Thymus (tissue), 11 donors: ENCODE measurements at regions not wholly inside any gene's neighbourhood (a gene's known extent, or its start where the extent isn't known, plus 50 kb on each side); places are given as distances from the start of the nearest gene placed in this dataset.
"Not testable (repeated sequence)": the region's sequence is repeated elsewhere in the genome, so short reads cannot be mapped to it uniquely, and the experiment has no call there.

Experiments
- DNase-seq, 9 donors: peaks; one replicate each; pipeline ENCODE4 v3.0.0-alpha.2; 2013; ENCODE audit warnings: low spot score in 9 of 9, low read depth in 6 of 9, missing footprints in 1 of 9
- H3K27ac ChIP-seq, 2 donors: one replicate each; pipeline ENCODE4 v1.5.1; 2013; ENCODE audit warnings: control low read depth in 1 of 2, low read depth in 1 of 2, low read length in 1 of 2, mild to moderate bottlenecking in 1 of 2, moderate library complexity in 1 of 2
- H3K27me3 ChIP-seq, 2 donors: one replicate each; pipeline ENCODE4 v1.5.1; 2013; ENCODE audit warnings: low read length in 1 of 2; ENCODE audit not compliant: control insufficient read depth in 2 of 2, insufficient read depth in 1 of 2
- H3K36me3 ChIP-seq, 2 donors: one replicate each; pipeline ENCODE4 v1.5.1; 2013; ENCODE audit warnings: low read length in 1 of 2, mild to moderate bottlenecking in 1 of 2, moderate library complexity in 1 of 2; ENCODE audit not compliant: control insufficient read depth in 2 of 2, insufficient read depth in 2 of 2
- H3K4me1 ChIP-seq, 2 donors: one replicate each; pipeline ENCODE4 v1.5.1; 2013; ENCODE audit warnings: low read length in 2 of 2; ENCODE audit not compliant: control insufficient read depth in 2 of 2, insufficient read depth in 2 of 2
- H3K4me3 ChIP-seq, 2 donors: one replicate each; pipeline ENCODE4 v1.5.1; 2013; ENCODE audit warnings: low read length in 2 of 2, control low read depth in 1 of 2, mild to moderate bottlenecking in 1 of 2
- H3K9me3 ChIP-seq, 2 donors: one replicate each; pipeline ENCODE4 v1.5.1; 2013; ENCODE audit warnings: low read length in 1 of 2, mild to moderate bottlenecking in 1 of 2; ENCODE audit not compliant: control insufficient read depth in 2 of 2, insufficient read depth in 1 of 2
- WGBS: extraction: QIAGEN DNeasy Blood & Tissue Kit; methylation state at CpG from one replicate; pipeline ENCODE4 v1.1.7; 2013; 5-methylcytosine and 5-hydroxymethylcytosine counted together
- donor health status: healthy.

GRCh38 chr12:31221551-31221945 is 104.4 kb downstream of the SINHCAF start:
- WGBS, result 82% methylated on average over 10 of the region's 10 CpGs
- Histone ChIP-seq H3K4me1 (no peaks in the 10 kb centered on the region), H3K27ac (no peak overlapping the region), H3K4me3 (no peak overlapping the region), H3K9me3 (no peaks in the 10 kb centered on the region), H3K27me3 (peaks cover 0 to 3% of the 10 kb centered on the region in 2 donors), H3K36me3 (no peaks in the 10 kb centered on the region)
- DNase-seq, result no peak

DNA sequence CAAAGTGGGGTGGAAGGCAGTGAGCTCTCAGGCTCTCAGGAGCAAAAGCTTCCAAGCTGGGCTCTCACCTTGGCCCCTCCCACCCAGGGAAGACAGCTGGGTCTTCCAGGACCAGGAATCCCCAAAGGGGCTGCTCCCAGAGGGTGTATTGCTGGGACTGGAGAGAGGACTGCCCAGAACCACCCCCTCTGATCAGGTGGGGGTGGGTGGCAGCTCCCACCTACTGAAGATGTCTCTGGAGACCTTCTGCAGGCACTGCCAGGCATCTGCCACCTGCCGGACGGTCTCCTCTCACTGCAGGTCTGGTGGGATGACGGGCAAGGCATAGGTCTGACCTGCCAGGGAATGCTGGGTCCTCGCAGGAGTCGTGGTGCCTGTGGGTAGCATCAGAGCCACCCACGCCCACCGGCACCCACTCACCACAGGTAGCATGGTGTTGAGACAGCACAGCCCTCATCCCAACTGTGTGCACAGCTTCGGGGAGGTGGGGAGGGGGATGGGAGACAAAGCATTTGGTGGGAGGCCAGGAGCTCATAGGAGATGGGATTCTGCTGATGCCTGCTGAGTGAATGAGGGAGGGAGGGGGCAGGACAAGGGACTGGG is 103.2 kb downstream of the SINHCAF start:
- WGBS, result 88% methylated on average over 8 of the region's 8 CpGs
- DNase-seq, result no peak
- Histone ChIP-seq H3K27me3 (peaks cover 0 to 2% of the 10 kb centered on the region in 2 donors), H3K4me1 (no peaks in the 10 kb centered on the region), H3K36me3 (no peaks in the 10 kb centered on the region), H3K4me3 (no peak overlapping the region), H3K27ac (no peak overlapping the region), H3K9me3 (no peaks in the 10 kb centered on the region)

- 88% methylated on average over 1 of the region's 1 CpG for WGBS
- not testable (repeated sequence) for H3K27me3 ChIP-seq, H3K36me3 ChIP-seq, H3K27ac ChIP-seq, DNase-seq, H3K4me3 ChIP-seq, H3K9me3 ChIP-seq, H3K4me1 ChIP-seq
These were observed 102.3 kb downstream of the SINHCAF start for GRCh38 chr12:31223640-31224039.

DNA sequence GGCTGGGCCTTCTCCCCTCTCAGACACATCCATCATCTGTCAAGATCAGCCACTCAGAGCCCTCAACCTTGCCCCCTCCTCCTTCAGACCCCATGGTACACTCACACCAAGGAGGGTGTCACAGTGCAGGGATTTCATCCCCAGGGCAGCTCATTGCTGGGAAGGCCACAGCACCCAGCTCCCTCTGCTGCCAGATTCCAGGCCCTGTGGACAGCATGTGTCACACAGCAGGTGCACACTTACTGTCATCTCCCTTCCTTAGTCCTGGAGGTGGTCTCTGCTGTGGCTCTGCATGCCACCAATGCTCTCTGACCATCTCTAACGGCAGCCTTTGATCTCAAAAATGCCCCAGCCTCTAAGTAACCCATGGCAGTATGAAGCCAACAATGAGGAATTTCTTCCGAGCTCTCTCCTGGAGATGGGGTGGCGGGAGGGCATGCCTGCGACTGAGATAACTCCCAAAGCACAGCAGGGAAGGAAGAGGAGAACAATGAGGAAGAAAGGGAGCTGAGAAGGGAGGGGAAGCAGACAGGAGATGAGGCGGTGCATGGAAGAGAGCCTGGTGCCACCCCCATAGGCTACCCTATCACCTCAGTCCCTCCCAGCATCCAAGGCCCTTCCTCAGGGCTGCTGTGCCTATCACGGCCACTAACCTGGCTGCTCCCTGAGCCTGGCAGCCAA is 101.0 kb downstream of the SINHCAF start:
- no peak overlapping the region for H3K4me3 ChIP-seq
- WGBS, result 89% methylated on average over 6 of the region's 6 CpGs

DNA sequence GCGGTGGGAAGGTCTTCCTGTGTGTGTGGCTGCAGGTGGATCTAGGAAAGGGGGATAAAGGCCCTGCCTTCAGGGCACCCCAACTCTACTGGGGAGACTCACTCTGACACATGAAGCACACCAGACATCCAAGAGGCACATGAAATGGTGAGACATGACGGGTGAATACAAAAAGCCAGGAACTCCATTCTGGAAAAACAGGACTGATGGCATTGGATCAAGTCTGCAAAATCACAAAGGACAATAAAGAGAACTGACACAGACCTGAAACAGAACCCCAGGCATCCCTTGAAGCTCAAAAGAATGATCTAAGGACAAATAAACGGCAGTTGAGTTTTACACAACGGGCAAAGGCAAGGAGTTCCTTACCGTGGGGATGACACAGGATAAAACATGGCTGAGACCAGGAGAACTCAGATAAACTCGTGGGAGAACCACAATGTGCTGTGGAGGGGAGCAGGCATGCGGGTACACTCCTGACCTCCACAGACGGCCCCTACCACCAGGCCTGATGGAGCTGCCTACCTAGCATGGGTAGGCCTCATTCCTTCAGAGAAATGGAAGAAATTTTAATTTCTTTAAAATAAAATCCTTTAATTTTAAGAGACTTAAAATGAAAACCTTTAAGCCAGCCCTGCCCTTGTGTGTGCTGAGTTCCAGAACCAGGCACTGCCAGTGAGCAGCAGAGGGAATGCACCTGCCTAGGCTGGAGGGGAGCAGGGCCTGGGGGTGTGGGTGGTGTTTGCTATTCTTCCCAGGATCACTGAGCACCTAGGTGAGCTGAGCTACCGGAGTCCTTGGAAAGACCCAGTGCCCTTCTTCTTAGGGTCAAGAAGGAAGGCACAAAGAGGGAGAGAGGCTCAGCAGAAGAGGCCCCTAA is 100.1 kb downstream of the SINHCAF start:
- no peak overlapping the region for H3K27ac ChIP-seq
- no peaks in the 10 kb centered on the region for H3K4me1 ChIP-seq
- H3K9me3 ChIP-seq, result no peaks in the 10 kb centered on the region
- no peaks in the 10 kb centered on the region for H3K36me3 ChIP-seq
- 90% methylated on average over 9 of the region's 9 CpGs for WGBS
- no peaks in the 10 kb centered on the region for H3K27me3 ChIP-seq
- H3K4me3 ChIP-seq, result no peak overlapping the region
- DNase-seq, result no peak

More for the DNA sequence above, 101.0 kb downstream of the SINHCAF start:
- Histone ChIP-seq H3K4me1 (no peaks in the 10 kb centered on the region), H3K36me3 (no peaks in the 10 kb centered on the region), H3K27me3 (no peaks in the 10 kb centered on the region), H3K27ac (no peak overlapping the region), H3K9me3 (no peaks in the 10 kb centered on the region)
- DNase-seq, result no peak

GRCh38 chr12:31226639-31227038 is 99.3 kb downstream of the SINHCAF start:
- H3K4me3 ChIP-seq, result no peak overlapping the region
- DNase-seq, result no peak

DNA sequence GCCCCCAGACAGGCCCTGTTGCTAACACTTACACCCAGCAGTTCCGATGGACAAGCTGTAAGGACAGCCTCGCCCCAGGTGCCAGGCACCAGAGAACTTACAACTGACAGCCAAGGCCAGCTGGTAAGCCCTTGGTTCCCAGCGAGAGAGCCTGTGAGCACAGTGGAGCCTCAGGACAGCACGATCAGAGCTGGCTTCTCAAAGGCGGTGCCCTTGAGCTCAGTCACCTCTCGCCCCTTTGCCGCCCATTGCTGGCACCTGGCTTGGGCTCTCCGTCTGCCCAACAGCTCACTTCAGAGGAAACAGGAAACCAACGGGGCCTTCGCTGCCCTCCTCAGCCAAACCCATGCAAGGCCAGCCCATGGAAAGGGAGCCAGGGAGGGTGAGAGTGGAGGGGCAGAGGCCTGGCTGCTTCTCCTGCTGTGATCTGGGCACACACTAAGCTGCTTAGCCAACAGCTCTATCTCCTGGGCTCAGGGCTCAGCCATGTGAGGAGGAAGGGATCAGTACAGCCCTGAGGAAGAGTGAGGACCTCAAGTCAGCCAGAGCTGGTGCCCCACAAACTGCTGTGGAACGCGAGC is 98.5 kb downstream of the SINHCAF start:
- H3K9me3 ChIP-seq, result peaks cover 0 to 6% of the 10 kb centered on the region in 2 donors
- no peak for DNase-seq
- H3K27me3 ChIP-seq, result no peaks in the 10 kb centered on the region
- H3K36me3 ChIP-seq, result no peaks in the 10 kb centered on the region
- H3K4me1 ChIP-seq, result no peaks in the 10 kb centered on the region
- no peak overlapping the region for H3K4me3 ChIP-seq
- WGBS, result 84% methylated on average over 12 of the region's 12 CpGs
- H3K27ac ChIP-seq, result no peak overlapping the region

More at GRCh38 chr12:31226639-31227038, 99.3 kb downstream of the SINHCAF start:
- 96% methylated on average over 10 of the region's 10 CpGs for WGBS
- H3K27ac ChIP-seq, result no peak overlapping the region
- H3K9me3 ChIP-seq, result peaks cover 0 to 2% of the 10 kb centered on the region in 2 donors
- no peaks in the 10 kb centered on the region for H3K27me3 ChIP-seq
- H3K4me1 ChIP-seq, result no peaks in the 10 kb centered on the region
- H3K36me3 ChIP-seq, result no peaks in the 10 kb centered on the region

GRCh38 chr12:31228811-31229792 is 96.8 kb downstream of the SINHCAF start:
- WGBS, result 97% methylated on average over 23 of the region's 23 CpGs
- no peaks in the 10 kb centered on the region for H3K36me3 ChIP-seq
- no peaks in the 10 kb centered on the region for H3K27me3 ChIP-seq
- H3K27ac ChIP-seq, result no peak overlapping the region
- H3K4me3 ChIP-seq, result no peak overlapping the region
- H3K4me1 ChIP-seq, result no peaks in the 10 kb centered on the region
- DNase-seq, result no peak
- peaks cover 0 to 6% of the 10 kb centered on the region in 2 donors for H3K9me3 ChIP-seq
